ENCODE measurements at regions not wholly inside any gene's neighbourhood (a gene's known extent, or its start where the extent isn't known, plus 50 kb on each side); places are given as distances from the start of the nearest gene placed in this dataset.

GRCh38 chr1:187092104-187092503 is 263.4 kb downstream of the PLA2G4A start:
- TF ChIP-seq CTCF (conservative IDR thresholded peaks at IDR 0.05; ENCODE audit: low read length) (no peak), EZH2phosphoT487 (IDR thresholded peaks at IDR 0.05; ENCODE audit: borderline replicate concordance, low read depth, low read length) (no peak)

Measured in OCI-LY7 (cell line).